ENCODE measurements at regions not wholly inside any gene's neighbourhood (a gene's known extent, or its start where the extent isn't known, plus 50 kb on each side); places are given as distances from the start of the nearest gene placed in this dataset.

DNA sequence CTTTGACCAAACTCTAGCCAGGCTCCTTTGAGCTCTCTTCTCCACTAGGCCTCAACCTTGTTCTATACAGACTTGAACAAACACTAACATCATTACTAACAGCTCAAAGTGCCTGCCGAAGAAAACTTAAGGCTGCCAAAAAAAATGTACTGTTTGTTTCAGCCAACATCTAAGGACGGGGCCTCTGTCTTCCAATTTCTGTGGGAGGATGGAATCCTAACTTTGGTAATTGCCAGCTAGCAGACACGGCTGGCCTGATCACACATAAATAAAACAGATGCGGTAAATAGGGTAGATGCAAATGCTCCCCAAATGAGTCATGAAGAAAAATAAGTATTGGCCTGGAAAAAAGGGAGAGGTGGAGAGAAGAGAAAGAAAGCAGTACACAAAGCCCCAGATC lies 394.3 kb downstream of the TMEM135 start:
- no peak overlapping the region for H3K27ac ChIP-seq
- H3K4me3 ChIP-seq: no peak overlapping the region
- H3K9me3 ChIP-seq (ENCODE audit: low read depth, low read length): no peaks in the 10 kb centered on the region
- DNase-seq (ENCODE audit: low read depth, low spot score): no peak
- no peak for TF ChIP-seq FOXP2 (optimal IDR thresholded peaks at IDR 0.05; ENCODE audit: control extremely low read depth, extremely low read length, insufficient read depth)
- TF ChIP-seq POLR2AphosphoS5 (IDR thresholded peaks at IDR 0.05; ENCODE audit: borderline replicate concordance, low read depth, low read length): no peak
- TF ChIP-seq EZH2 (IDR thresholded peaks at IDR 0.05): no peak
- H3K36me3 ChIP-seq (ENCODE audit: insufficient read depth, low read length): no peaks in the 10 kb centered on the region
- H3K9ac ChIP-seq (ENCODE audit: insufficient read length): no peak overlapping the region

DNA sequence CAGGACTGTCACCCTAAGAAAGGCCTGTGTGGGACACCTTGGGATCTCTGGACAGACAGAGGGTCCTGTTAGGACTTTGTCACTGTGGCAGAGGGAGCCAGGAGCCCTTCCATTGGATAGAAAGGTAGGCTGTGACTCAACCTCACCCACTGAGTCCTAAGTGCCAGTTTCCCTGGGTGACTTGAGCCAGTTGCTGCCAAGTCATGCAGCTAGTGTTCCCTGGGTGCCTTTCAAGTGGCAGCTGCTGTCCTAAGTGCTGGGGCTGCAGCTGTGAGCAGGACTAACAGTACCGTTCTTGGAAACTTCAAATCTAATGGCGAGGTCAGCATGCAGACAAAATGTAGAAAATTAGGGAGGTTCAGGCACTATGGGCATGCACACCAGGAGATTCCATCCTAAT lies 393.7 kb downstream of the TMEM135 start:
- DNase-seq (ENCODE audit: low read depth, low spot score): no peak
- Histone ChIP-seq H3K9me3 (ENCODE audit: low read depth, low read length) (no peaks in the 10 kb centered on the region), H3K9ac (ENCODE audit: insufficient read length) (no peak overlapping the region), H3K36me3 (ENCODE audit: insufficient read depth, low read length) (no peaks in the 10 kb centered on the region), H3K4me3 (no peak overlapping the region), H3K27ac (no peak overlapping the region)
- TF ChIP-seq FOXP2 (optimal IDR thresholded peaks at IDR 0.05; ENCODE audit: control extremely low read depth, extremely low read length, insufficient read depth) (no peak), POLR2AphosphoS5 (IDR thresholded peaks at IDR 0.05; ENCODE audit: borderline replicate concordance, low read depth, low read length) (no peak), EZH2 (IDR thresholded peaks at IDR 0.05) (no peak)

DNA sequence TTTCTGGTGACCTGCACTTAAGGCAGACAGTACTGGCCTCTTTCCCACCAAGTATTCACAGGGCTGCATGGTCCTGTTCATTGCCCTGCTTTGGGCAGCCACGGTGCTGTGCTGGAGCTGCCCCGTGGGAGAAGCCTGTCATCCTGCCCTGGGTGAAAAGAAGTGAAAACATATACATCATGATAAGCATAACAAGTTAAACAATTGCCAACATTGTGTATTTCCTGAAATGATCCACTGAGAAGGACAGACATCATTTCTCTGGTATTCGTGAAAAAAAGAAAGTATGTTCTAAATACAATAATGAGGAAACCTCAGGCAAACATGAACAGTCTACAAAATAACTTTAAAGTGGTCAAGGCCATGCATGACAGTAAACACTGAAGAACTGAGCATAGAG lies 393.1 kb downstream of the TMEM135 start:
- no peak overlapping the region for H3K4me3 ChIP-seq
- TF ChIP-seq FOXP2 (optimal IDR thresholded peaks at IDR 0.05; ENCODE audit: control extremely low read depth, extremely low read length, insufficient read depth) (no peak), EZH2 (IDR thresholded peaks at IDR 0.05) (no peak), POLR2AphosphoS5 (IDR thresholded peaks at IDR 0.05; ENCODE audit: borderline replicate concordance, low read depth, low read length) (no peak)
- no peaks in the 10 kb centered on the region for H3K36me3 ChIP-seq (ENCODE audit: insufficient read depth, low read length)
- H3K9ac ChIP-seq (ENCODE audit: insufficient read length): no peak overlapping the region
- H3K27ac ChIP-seq: no peak overlapping the region
- no peak for DNase-seq (ENCODE audit: low read depth, low spot score)
- H3K9me3 ChIP-seq (ENCODE audit: low read depth, low read length): no peaks in the 10 kb centered on the region

DNA sequence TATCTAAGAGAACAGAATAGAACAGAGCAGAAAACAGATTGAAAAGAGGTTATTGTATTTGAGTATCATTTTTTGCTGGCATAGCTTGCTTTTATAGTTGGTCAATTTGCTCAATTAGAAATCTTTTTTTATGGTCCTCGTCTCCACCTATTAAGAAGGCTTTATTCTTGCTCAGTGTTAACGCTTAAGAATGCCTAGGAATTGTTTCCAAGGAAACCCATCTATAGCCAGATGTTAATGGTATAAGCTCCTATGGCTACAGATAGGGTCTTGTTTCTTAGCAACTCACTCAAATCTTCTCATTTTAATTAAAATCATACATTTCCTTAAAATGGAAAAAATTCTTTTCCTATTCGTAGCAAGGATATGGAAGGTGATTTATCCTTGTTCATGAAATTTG lies 392.3 kb downstream of the TMEM135 start:
- H3K36me3 ChIP-seq (ENCODE audit: insufficient read depth, low read length): no peaks in the 10 kb centered on the region
- no peak overlapping the region for H3K27ac ChIP-seq
- H3K9me3 ChIP-seq (ENCODE audit: low read depth, low read length): no peaks in the 10 kb centered on the region
- no peak overlapping the region for H3K9ac ChIP-seq (ENCODE audit: insufficient read length)
- H3K4me3 ChIP-seq: no peak overlapping the region
- DNase-seq (ENCODE audit: low read depth, low spot score): no peak
- TF ChIP-seq POLR2AphosphoS5 (IDR thresholded peaks at IDR 0.05; ENCODE audit: borderline replicate concordance, low read depth, low read length) (no peak), FOXP2 (optimal IDR thresholded peaks at IDR 0.05; ENCODE audit: control extremely low read depth, extremely low read length, insufficient read depth) (no peak), EZH2 (IDR thresholded peaks at IDR 0.05) (no peak)

DNA sequence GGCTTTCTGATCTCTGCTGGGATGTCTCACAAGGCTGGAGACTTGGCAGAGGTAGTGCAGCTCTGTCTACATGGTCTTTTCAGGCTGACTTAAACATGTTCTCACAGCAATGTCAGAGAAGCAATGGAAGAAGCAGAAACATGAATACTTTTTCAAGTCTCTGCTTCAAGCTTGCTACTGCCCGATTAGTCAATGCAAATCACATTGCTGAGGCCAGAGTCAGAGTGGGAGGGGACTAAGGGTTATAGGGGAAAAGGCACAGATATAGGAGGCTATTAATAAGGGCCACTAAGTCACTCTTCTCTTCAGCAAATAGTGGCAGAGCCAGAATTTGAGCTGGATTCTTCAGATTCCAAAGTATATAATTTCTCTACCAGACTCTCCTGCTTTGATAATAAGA lies 390.5 kb downstream of the TMEM135 start:
- H3K27ac ChIP-seq: no peak overlapping the region
- no peak overlapping the region for H3K4me3 ChIP-seq
- no peaks in the 10 kb centered on the region for H3K9me3 ChIP-seq (ENCODE audit: low read depth, low read length)
- DNase-seq (ENCODE audit: low read depth, low spot score): no peak
- no peaks in the 10 kb centered on the region for H3K36me3 ChIP-seq (ENCODE audit: insufficient read depth, low read length)
- no peak overlapping the region for H3K9ac ChIP-seq (ENCODE audit: insufficient read length)
- TF ChIP-seq FOXP2 (optimal IDR thresholded peaks at IDR 0.05; ENCODE audit: control extremely low read depth, extremely low read length, insufficient read depth) (no peak), POLR2AphosphoS5 (IDR thresholded peaks at IDR 0.05; ENCODE audit: borderline replicate concordance, low read depth, low read length) (no peak), EZH2 (IDR thresholded peaks at IDR 0.05) (no peak)

DNA sequence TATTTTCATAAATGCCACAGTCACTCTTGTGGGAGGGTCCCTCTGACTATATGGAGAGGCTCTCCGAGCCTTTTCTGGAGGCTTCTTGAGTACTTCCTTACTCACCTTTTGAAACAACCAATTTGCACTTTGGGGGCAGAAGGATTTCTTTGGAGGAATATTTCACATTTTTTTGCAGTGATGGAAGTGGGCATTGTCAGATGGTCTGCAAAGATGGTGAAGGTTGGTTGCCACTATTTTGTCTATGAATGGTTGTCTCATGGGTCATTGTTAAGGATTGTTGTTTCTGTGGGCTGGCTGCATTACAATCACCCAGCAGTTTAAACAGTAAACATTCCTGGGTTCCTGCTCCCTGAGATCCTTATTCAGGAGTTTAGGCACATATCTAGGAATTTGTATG lies 388.2 kb downstream of the TMEM135 start:
- TF ChIP-seq EZH2 (IDR thresholded peaks at IDR 0.05) (no peak), POLR2AphosphoS5 (IDR thresholded peaks at IDR 0.05; ENCODE audit: borderline replicate concordance, low read depth, low read length) (no peak), FOXP2 (optimal IDR thresholded peaks at IDR 0.05; ENCODE audit: control extremely low read depth, extremely low read length, insufficient read depth) (no peak)
- Histone ChIP-seq H3K9me3 (ENCODE audit: low read depth, low read length) (no peaks in the 10 kb centered on the region), H3K36me3 (ENCODE audit: insufficient read depth, low read length) (no peaks in the 10 kb centered on the region), H3K27ac (no peak overlapping the region), H3K9ac (ENCODE audit: insufficient read length) (no peak overlapping the region), H3K4me3 (no peak overlapping the region)
- no peak for DNase-seq (ENCODE audit: low read depth, low spot score)

DNA sequence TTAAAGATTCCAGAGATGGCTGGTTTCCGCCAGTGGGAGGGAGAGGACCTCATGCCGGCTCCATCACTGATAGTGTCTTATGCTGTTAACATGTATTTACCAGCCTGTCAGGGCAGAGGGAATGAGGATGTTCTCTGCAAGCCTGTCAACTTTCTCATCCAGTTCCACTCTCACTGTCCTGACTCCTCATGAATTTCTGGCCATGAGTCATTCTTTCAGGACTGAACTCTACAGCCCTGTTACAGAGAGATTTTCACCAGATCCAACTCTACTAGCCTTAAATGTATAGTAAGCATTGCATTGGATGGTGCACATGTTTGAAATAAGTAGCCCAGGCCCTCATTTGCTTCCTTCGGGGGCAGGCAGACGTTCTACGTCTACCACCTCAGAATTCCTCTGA lies 387.7 kb downstream of the TMEM135 start:
- Histone ChIP-seq H3K4me3 (no peak overlapping the region), H3K27ac (no peak overlapping the region), H3K36me3 (ENCODE audit: insufficient read depth, low read length) (no peaks in the 10 kb centered on the region), H3K9me3 (ENCODE audit: low read depth, low read length) (no peaks in the 10 kb centered on the region), H3K9ac (ENCODE audit: insufficient read length) (no peak overlapping the region)
- TF ChIP-seq POLR2AphosphoS5 (IDR thresholded peaks at IDR 0.05; ENCODE audit: borderline replicate concordance, low read depth, low read length) (no peak), EZH2 (IDR thresholded peaks at IDR 0.05) (no peak), FOXP2 (optimal IDR thresholded peaks at IDR 0.05; ENCODE audit: control extremely low read depth, extremely low read length, insufficient read depth) (no peak)
- no peak for DNase-seq (ENCODE audit: low read depth, low spot score)

DNA sequence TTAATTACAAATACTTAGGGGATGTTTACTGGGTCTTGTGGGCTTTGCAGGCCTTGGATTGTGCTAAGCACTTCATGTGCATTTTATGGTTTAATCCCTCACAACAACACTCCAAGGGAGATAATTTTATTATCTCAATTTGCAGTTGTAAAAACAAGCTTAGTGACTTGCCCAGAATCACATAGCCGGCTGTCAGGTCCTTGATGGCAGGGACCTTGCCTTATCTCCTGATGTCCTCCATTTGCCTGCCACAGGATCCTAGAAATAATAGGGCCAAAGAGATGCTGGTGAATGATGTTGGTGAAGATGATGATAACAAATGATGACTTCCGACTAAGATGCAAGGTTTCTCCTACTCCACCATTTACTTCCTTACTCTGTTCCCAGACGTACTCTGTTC lies 385.4 kb downstream of the TMEM135 start:
- TF ChIP-seq POLR2AphosphoS5 (IDR thresholded peaks at IDR 0.05; ENCODE audit: borderline replicate concordance, low read depth, low read length): no peak
- no peak for TF ChIP-seq EZH2 (IDR thresholded peaks at IDR 0.05)
- no peak for TF ChIP-seq FOXP2 (optimal IDR thresholded peaks at IDR 0.05; ENCODE audit: control extremely low read depth, extremely low read length, insufficient read depth)
- Histone ChIP-seq H3K9ac (ENCODE audit: insufficient read length) (no peak overlapping the region), H3K27ac (no peak overlapping the region), H3K36me3 (ENCODE audit: insufficient read depth, low read length) (no peaks in the 10 kb centered on the region), H3K9me3 (ENCODE audit: low read depth, low read length) (no peaks in the 10 kb centered on the region), H3K4me3 (no peak overlapping the region)
- DNase-seq (ENCODE audit: low read depth, low spot score): no peak

DNA sequence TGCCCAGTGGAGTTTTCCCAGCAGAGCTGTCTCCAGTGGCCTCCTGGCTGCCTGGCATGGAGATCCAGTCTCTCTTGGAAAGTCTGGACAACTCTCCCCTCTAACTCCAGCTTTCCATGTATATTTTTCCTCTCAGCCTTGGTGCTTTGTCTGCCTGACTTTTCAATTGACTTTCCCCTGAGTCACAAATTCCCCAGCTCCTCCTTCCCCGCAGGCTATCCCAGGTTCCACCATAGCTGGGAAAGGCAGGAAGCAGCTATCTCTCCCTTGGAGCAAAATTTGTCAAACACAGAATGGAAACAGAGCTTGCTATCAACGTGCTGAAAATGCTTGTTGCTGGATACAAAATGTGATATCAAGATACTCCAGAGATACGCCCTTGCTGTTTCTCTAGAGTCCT lies 384.8 kb downstream of the TMEM135 start:
- Histone ChIP-seq H3K9ac (ENCODE audit: insufficient read length) (no peak overlapping the region), H3K4me3 (no peak overlapping the region), H3K9me3 (ENCODE audit: low read depth, low read length) (no peaks in the 10 kb centered on the region), H3K27ac (no peak overlapping the region), H3K36me3 (ENCODE audit: insufficient read depth, low read length) (no peaks in the 10 kb centered on the region)
- no peak for DNase-seq (ENCODE audit: low read depth, low spot score)
- TF ChIP-seq FOXP2 (optimal IDR thresholded peaks at IDR 0.05; ENCODE audit: control extremely low read depth, extremely low read length, insufficient read depth): no peak
- no peak for TF ChIP-seq EZH2 (IDR thresholded peaks at IDR 0.05)
- TF ChIP-seq POLR2AphosphoS5 (IDR thresholded peaks at IDR 0.05; ENCODE audit: borderline replicate concordance, low read depth, low read length): no peak
